ENCODE measurements at regions not wholly inside any gene's neighbourhood (a gene's known extent, or its start where the extent isn't known, plus 50 kb on each side); places are given as distances from the start of the nearest gene placed in this dataset.

DNA sequence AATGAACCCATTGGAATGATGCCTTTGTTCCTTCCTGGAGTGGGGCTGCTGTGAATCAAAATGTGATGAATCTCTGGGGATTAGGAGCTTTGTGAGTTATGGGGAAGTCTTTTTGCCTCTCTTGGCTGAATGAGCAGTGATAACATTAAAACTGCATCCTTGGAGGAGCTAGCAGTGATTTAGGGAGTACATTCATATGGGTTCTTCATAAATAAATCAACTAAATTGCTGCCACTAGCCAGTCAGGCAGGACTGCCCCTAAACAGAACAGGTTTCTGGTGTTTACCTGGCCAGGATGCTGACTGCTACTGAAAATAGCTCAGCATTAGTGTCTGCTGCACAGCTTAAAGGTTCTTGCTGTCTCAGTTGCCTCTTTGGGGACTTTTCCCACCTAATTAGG is 244.5 kb upstream of the MEX3C start:
- ATAC-seq (no peak), DNase-seq (ENCODE audit: low spot score) (no peak)
- H3K27ac Mint-ChIP-seq = no peak overlapping the region
- no peaks in the 10 kb centered on the region for H3K9me3 Mint-ChIP-seq
- peaks cover 12% of the 10 kb centered on the region for H3K4me1 Mint-ChIP-seq
- no peak overlapping the region for H3K4me3 Mint-ChIP-seq
- ChIA-PET CTCF (no interaction called here), POLR2A (no interaction called here)
- TF ChIP-seq MXD4 (CRISPR knock-in tag; IDR thresholded peaks at IDR 0.05; ENCODE audit: borderline replicate concordance) (no peak), NFYB (CRISPR knock-in tag; conservative IDR thresholded peaks at IDR 0.05; ENCODE audit: low read depth) (no peak), TP53 (CRISPR knock-in tag; IDR thresholded peaks at IDR 0.05) (no peak), ELF4 (CRISPR knock-in tag; IDR thresholded peaks at IDR 0.05; ENCODE audit: low read depth) (no peak), ATF1 (CRISPR knock-in tag; IDR thresholded peaks at IDR 0.05) (no peak), IRF2 (CRISPR knock-in tag; IDR thresholded peaks at IDR 0.05; ENCODE audit: borderline replicate concordance, low read depth) (no peak), FOXK1 (CRISPR knock-in tag; IDR thresholded peaks at IDR 0.05) (no peak), HMGA2 (CRISPR knock-in tag; IDR thresholded peaks at IDR 0.05) (no peak)
- TF ChIP-seq, protein P1, sequence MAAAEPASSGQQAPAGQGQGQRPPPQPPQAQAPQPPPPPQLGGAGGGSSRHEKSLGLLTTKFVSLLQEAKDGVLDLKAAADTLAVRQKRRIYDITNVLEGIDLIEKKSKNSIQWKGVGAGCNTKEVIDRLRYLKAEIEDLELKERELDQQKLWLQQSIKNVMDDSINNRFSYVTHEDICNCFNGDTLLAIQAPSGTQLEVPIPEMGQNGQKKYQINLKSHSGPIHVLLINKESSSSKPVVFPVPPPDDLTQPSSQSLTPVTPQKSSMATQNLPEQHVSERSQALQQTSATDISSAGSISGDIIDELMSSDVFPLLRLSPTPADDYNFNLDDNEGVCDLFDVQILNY (CRISPR knock-in tag; IDR thresholded peaks at IDR 0.05) = no peak
- TF ChIP-seq, protein P2, sequence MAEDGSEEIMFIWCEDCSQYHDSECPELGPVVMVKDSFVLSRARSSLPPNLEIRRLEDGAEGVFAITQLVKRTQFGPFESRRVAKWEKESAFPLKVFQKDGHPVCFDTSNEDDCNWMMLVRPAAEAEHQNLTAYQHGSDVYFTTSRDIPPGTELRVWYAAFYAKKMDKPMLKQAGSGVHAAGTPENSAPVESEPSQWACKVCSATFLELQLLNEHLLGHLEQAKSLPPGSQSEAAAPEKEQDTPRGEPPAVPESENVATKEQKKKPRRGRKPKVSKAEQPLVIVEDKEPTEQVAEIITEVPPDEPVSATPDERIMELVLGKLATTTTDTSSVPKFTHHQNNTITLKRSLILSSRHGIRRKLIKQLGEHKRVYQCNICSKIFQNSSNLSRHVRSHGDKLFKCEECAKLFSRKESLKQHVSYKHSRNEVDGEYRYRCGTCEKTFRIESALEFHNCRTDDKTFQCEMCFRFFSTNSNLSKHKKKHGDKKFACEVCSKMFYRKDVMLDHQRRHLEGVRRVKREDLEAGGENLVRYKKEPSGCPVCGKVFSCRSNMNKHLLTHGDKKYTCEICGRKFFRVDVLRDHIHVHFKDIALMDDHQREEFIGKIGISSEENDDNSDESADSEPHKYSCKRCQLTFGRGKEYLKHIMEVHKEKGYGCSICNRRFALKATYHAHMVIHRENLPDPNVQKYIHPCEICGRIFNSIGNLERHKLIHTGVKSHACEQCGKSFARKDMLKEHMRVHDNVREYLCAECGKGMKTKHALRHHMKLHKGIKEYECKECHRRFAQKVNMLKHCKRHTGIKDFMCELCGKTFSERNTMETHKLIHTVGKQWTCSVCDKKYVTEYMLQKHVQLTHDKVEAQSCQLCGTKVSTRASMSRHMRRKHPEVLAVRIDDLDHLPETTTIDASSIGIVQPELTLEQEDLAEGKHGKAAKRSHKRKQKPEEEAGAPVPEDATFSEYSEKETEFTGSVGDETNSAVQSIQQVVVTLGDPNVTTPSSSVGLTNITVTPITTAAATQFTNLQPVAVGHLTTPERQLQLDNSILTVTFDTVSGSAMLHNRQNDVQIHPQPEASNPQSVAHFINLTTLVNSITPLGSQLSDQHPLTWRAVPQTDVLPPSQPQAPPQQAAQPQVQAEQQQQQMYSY (CRISPR knock-in tag; IDR thresholded peaks at IDR 0.05) = no peak
- TF ChIP-seq, protein P3, sequence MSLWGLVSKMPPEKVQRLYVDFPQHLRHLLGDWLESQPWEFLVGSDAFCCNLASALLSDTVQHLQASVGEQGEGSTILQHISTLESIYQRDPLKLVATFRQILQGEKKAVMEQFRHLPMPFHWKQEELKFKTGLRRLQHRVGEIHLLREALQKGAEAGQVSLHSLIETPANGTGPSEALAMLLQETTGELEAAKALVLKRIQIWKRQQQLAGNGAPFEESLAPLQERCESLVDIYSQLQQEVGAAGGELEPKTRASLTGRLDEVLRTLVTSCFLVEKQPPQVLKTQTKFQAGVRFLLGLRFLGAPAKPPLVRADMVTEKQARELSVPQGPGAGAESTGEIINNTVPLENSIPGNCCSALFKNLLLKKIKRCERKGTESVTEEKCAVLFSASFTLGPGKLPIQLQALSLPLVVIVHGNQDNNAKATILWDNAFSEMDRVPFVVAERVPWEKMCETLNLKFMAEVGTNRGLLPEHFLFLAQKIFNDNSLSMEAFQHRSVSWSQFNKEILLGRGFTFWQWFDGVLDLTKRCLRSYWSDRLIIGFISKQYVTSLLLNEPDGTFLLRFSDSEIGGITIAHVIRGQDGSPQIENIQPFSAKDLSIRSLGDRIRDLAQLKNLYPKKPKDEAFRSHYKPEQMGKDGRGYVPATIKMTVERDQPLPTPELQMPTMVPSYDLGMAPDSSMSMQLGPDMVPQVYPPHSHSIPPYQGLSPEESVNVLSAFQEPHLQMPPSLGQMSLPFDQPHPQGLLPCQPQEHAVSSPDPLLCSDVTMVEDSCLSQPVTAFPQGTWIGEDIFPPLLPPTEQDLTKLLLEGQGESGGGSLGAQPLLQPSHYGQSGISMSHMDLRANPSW (CRISPR knock-in tag; conservative IDR thresholded peaks at IDR 0.05; ENCODE audit: low read depth) = no peak
- no peaks in the 10 kb centered on the region for H3K36me3 Mint-ChIP-seq
- no peaks in the 10 kb centered on the region for H3K27me3 Mint-ChIP-seq (ENCODE audit: low read depth)

DNA sequence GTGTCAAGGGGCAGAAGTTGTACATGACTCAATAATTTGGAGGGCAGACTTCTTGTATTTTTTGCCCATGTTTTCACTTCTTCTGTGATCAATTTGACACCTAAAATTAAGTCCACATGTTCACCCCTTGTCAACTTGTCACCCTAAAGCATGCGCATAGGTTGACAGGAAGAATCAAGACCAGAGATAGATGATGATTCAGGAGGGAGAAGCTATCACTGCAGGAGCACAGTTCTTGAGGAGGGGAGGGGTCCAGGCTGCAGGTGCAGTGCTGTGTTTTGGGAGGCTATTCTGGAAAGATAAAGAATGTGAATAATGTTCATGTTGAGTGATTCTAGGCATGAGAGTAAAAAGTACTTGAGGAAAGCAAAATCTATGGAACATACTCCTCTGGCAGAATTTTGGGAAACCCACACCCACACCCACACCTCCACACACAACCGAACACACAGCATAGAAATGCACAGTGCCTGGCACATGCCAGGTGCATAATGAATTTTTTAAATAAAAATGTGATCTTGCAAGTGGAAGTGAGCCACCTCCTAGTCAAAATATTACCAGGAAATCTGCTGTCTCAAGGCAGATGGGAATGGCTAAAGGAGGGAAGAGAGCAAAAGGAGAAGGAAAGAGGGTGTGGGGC is 249.2 kb upstream of the MEX3C start:
- H3K9me3 Mint-ChIP-seq = no peaks in the 10 kb centered on the region
- peaks cover 25% of the 10 kb centered on the region for H3K4me1 Mint-ChIP-seq
- no peak overlapping the region for H3K4me3 Mint-ChIP-seq
- CTCF ChIA-PET = no interaction called here
- H3K36me3 Mint-ChIP-seq = no peaks in the 10 kb centered on the region
- no peak for ATAC-seq
- H3K27me3 Mint-ChIP-seq (ENCODE audit: low read depth) = no peaks in the 10 kb centered on the region
- POLR2A ChIA-PET = no interaction called here
- no peak for DNase-seq (ENCODE audit: low spot score)
- H3K27ac Mint-ChIP-seq = no peak overlapping the region; the same call in 1 of the 2 replicates
- TF ChIP-seq CBFB (CRISPR knock-in tag; IDR thresholded peaks at IDR 0.05; ENCODE audit: low read depth) = no peak
- TF ChIP-seq, protein P4, sequence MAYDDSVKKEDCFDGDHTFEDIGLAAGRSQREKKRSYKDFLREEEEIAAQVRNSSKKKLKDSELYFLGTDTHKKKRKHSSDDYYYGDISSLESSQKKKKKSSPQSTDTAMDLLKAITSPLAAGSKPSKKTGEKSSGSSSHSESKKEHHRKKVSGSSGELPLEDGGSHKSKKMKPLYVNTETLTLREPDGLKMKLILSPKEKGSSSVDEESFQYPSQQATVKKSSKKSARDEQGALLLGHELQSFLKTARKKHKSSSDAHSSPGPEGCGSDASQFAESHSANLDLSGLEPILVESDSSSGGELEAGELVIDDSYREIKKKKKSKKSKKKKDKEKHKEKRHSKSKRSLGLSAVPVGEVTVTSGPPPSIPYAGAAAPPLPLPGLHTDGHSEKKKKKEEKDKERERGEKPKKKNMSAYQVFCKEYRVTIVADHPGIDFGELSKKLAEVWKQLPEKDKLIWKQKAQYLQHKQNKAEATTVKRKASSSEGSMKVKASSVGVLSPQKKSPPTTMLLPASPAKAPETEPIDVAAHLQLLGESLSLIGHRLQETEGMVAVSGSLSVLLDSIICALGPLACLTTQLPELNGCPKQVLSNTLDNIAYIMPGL (CRISPR knock-in tag; IDR thresholded peaks at IDR 0.05) = no peak
- no peak for TF ChIP-seq TEAD1 (CRISPR knock-in tag; IDR thresholded peaks at IDR 0.05)
- TF ChIP-seq ZNF232 (CRISPR knock-in tag; IDR thresholded peaks at IDR 0.05) = no peak
- TF ChIP-seq, protein P5, sequence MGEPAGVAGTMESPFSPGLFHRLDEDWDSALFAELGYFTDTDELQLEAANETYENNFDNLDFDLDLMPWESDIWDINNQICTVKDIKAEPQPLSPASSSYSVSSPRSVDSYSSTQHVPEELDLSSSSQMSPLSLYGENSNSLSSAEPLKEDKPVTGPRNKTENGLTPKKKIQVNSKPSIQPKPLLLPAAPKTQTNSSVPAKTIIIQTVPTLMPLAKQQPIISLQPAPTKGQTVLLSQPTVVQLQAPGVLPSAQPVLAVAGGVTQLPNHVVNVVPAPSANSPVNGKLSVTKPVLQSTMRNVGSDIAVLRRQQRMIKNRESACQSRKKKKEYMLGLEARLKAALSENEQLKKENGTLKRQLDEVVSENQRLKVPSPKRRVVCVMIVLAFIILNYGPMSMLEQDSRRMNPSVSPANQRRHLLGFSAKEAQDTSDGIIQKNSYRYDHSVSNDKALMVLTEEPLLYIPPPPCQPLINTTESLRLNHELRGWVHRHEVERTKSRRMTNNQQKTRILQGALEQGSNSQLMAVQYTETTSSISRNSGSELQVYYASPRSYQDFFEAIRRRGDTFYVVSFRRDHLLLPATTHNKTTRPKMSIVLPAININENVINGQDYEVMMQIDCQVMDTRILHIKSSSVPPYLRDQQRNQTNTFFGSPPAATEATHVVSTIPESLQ (CRISPR knock-in tag; IDR thresholded peaks at IDR 0.05) = no peak
- TF ChIP-seq SMAD3 (CRISPR knock-in tag; IDR thresholded peaks at IDR 0.05; ENCODE audit: borderline replicate concordance) = no peak
- TF ChIP-seq ZBTB21 (CRISPR knock-in tag; IDR thresholded peaks at IDR 0.05; ENCODE audit: borderline replicate concordance) = no peak
- TF ChIP-seq, protein P6, sequence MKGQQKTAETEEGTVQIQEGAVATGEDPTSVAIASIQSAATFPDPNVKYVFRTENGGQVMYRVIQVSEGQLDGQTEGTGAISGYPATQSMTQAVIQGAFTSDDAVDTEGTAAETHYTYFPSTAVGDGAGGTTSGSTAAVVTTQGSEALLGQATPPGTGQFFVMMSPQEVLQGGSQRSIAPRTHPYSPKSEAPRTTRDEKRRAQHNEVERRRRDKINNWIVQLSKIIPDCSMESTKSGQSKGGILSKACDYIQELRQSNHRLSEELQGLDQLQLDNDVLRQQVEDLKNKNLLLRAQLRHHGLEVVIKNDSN (CRISPR knock-in tag; IDR thresholded peaks at IDR 0.05) = no peak
- TF ChIP-seq ESRRA (CRISPR knock-in tag; IDR thresholded peaks at IDR 0.05; ENCODE audit: borderline replicate concordance) = no peak
- no peak for TF ChIP-seq TEAD4 (CRISPR knock-in tag; IDR thresholded peaks at IDR 0.05)
- no peak for TF ChIP-seq NFYB (CRISPR knock-in tag; conservative IDR thresholded peaks at IDR 0.05; ENCODE audit: low read depth)
- TF ChIP-seq, protein P7, sequence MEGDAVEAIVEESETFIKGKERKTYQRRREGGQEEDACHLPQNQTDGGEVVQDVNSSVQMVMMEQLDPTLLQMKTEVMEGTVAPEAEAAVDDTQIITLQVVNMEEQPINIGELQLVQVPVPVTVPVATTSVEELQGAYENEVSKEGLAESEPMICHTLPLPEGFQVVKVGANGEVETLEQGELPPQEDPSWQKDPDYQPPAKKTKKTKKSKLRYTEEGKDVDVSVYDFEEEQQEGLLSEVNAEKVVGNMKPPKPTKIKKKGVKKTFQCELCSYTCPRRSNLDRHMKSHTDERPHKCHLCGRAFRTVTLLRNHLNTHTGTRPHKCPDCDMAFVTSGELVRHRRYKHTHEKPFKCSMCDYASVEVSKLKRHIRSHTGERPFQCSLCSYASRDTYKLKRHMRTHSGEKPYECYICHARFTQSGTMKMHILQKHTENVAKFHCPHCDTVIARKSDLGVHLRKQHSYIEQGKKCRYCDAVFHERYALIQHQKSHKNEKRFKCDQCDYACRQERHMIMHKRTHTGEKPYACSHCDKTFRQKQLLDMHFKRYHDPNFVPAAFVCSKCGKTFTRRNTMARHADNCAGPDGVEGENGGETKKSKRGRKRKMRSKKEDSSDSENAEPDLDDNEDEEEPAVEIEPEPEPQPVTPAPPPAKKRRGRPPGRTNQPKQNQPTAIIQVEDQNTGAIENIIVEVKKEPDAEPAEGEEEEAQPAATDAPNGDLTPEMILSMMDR (IDR thresholded peaks at IDR 0.05) = no peak
